Smooth muscle cell (in vitro differentiated cells): ENCODE measurements at regions not wholly inside any gene's neighbourhood (a gene's known extent, or its start where the extent isn't known, plus 50 kb on each side); places are given as distances from the start of the nearest gene placed in this dataset.

Experiments
- DNase-seq: peaks from one replicate; lab custom pipeline; 2025; ENCODE audit not compliant: unreplicated experiment; lab: John Stamatoyannopoulos, UW
- H2AFZ ChIP-seq: fragments of 200-600 bp; sonication (generic); 2 replicates; pipeline ENCODE4 v1.6.0; 2016; ENCODE audit warnings: antibody characterized with exemption, low read depth, mild to moderate bottlenecking
- H3F3A ChIP-seq: fragments of 200-600 bp; sonication (generic); 2 replicates; pipeline ENCODE4 v1.6.0; 2017; ENCODE audit warnings: antibody characterized with exemption, low read depth
- H3K27ac ChIP-seq: fragments of 200-600 bp; sonication (generic); 2 replicates; pipeline ENCODE4 v1.5.1; 2016; ENCODE audit warnings: low read depth, mild to moderate bottlenecking
- H3K27me3 ChIP-seq: fragments of 200-600 bp; sonication (generic); 2 replicates; pipeline ENCODE4 v1.6.1; 2016; ENCODE audit warnings: low read depth, mild to moderate bottlenecking
- H3K36me3 ChIP-seq: fragments of 200-600 bp; sonication (generic); 2 replicates; pipeline ENCODE4 v1.5.1; 2016; ENCODE audit warnings: low read depth
- H3K4me1 ChIP-seq: fragments of 200-600 bp; sonication (generic); 2 replicates; pipeline ENCODE4 v1.5.1; 2016; ENCODE audit warnings: low read depth
- H3K4me2 ChIP-seq: fragments of 200-600 bp; sonication (generic); 2 replicates; pipeline ENCODE4 v1.6.0; 2016; ENCODE audit warnings: mild to moderate bottlenecking
- H3K4me3 ChIP-seq: fragments of 200-600 bp; sonication (generic); 2 replicates; pipeline ENCODE4 v1.5.1; 2016; ENCODE audit warnings: mild to moderate bottlenecking
- H3K79me2 ChIP-seq: fragments of 200-600 bp; sonication (generic); 2 replicates; pipeline ENCODE4 v1.6.0; 2016; ENCODE audit warnings: low read depth, mild to moderate bottlenecking
- H3K9ac ChIP-seq: fragments of 200-600 bp; sonication (generic); 2 replicates; pipeline ENCODE4 v1.6.0; 2016; ENCODE audit warnings: low read depth
- H3K9me3 ChIP-seq: fragments of 200-600 bp; sonication (generic); replicated peaks from 2 replicates; pipeline ENCODE4 v1.5.1; 2016; ENCODE audit warnings: low read depth
- H4K20me1 ChIP-seq: fragments of 200-600 bp; sonication (generic); 2 replicates; pipeline ENCODE4 v1.6.0; 2016; ENCODE audit warnings: low read depth
- WGBS: methylation state at CpG from one replicate; pipeline ENCODE4 v1.1.7; 2016; ENCODE audit warnings: low lambda C conversion rate; 5-methylcytosine and 5-hydroxymethylcytosine counted together
- TF ChIP-seq, protein P1 (sequence below): fragments of 200-600 bp; sonication (generic); IDR thresholded peaks from 2 replicates; pipeline ENCODE4 v1.5.1; 2017; ENCODE audit warnings: borderline replicate concordance, mild to moderate bottlenecking, antibody characterized with exemption; ENCODE audit not compliant: insufficient read depth, poor library complexity, severe bottlenecking

DNA sequence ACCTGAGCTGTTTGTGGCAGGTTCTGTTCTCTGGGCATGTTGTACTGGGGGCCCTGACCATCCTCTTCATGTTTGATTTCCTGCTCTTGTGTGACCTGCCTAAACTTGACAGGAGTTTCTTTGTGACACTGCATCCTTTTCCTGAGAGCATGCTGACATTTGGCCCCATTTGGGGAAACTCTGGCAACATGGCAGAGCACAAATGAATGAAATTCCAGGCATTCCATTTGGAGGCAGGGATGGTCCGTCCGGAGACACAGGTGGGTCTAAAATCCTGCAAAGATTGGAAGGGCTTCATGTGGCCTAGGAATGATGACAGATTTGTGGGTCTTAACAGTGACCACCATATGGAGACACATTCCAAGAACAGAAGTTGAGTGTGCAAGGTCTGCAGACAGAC lies 184.0 kb downstream of the FCRL5 start:
- Histone ChIP-seq H2AFZ (no peak overlapping the region), H3K4me2 (no peak overlapping the region), H3K4me1 (no peaks in the 10 kb centered on the region), H3K36me3 (no peaks in the 10 kb centered on the region), H3K27me3 (no peaks in the 10 kb centered on the region), H4K20me1 (no peaks in the 10 kb centered on the region), H3K9me3 (no peaks in the 10 kb centered on the region), H3F3A (no peaks in the 10 kb centered on the region), H3K9ac (no peak overlapping the region), H3K79me2 (no peaks in the 10 kb centered on the region), H3K4me3 (no peak overlapping the region), H3K27ac (no peak overlapping the region)
- DNase-seq: no peak
- 61% methylated on average over 2 of the region's 2 CpGs for WGBS
- TF ChIP-seq, protein P1, sequence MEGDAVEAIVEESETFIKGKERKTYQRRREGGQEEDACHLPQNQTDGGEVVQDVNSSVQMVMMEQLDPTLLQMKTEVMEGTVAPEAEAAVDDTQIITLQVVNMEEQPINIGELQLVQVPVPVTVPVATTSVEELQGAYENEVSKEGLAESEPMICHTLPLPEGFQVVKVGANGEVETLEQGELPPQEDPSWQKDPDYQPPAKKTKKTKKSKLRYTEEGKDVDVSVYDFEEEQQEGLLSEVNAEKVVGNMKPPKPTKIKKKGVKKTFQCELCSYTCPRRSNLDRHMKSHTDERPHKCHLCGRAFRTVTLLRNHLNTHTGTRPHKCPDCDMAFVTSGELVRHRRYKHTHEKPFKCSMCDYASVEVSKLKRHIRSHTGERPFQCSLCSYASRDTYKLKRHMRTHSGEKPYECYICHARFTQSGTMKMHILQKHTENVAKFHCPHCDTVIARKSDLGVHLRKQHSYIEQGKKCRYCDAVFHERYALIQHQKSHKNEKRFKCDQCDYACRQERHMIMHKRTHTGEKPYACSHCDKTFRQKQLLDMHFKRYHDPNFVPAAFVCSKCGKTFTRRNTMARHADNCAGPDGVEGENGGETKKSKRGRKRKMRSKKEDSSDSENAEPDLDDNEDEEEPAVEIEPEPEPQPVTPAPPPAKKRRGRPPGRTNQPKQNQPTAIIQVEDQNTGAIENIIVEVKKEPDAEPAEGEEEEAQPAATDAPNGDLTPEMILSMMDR: no peak

GRCh38 chr1:157367870-157368269 lies 184.4 kb downstream of the FCRL5 start:
- no peak overlapping the region for H2AFZ ChIP-seq
- no peaks in the 10 kb centered on the region for H3K9me3 ChIP-seq

GRCh38 chr1:157367091-157367739 lies 185.1 kb downstream of the FCRL5 start:
- no peak for DNase-seq
- Histone ChIP-seq H2AFZ (no peak overlapping the region), H3K4me2 (no peak overlapping the region), H3K4me3 (no peak overlapping the region), H3K79me2 (no peaks in the 10 kb centered on the region), H3K27ac (no peak overlapping the region), H3K9ac (no peak overlapping the region), H3K9me3 (no peaks in the 10 kb centered on the region), H4K20me1 (no peaks in the 10 kb centered on the region), H3K36me3 (no peaks in the 10 kb centered on the region), H3K27me3 (no peaks in the 10 kb centered on the region), H3K4me1 (no peaks in the 10 kb centered on the region), H3F3A (no peaks in the 10 kb centered on the region)
- WGBS: 83% methylated on average over 3 of the region's 3 CpGs
- TF ChIP-seq, protein P1: no peak

More at GRCh38 chr1:157367870-157368269, 184.4 kb downstream of the FCRL5 start:
- no peak for DNase-seq
- TF ChIP-seq, protein P1: no peak
- no peak overlapping the region for H3K4me2 ChIP-seq
- H3K9ac ChIP-seq: no peak overlapping the region
- no peak overlapping the region for H3K4me3 ChIP-seq
- H3K36me3 ChIP-seq: no peaks in the 10 kb centered on the region
- H3K4me1 ChIP-seq: no peaks in the 10 kb centered on the region
- H3K27me3 ChIP-seq: no peaks in the 10 kb centered on the region
- H4K20me1 ChIP-seq: no peaks in the 10 kb centered on the region
- no peak overlapping the region for H3K27ac ChIP-seq
- H3F3A ChIP-seq: no peaks in the 10 kb centered on the region
- H3K79me2 ChIP-seq: no peaks in the 10 kb centered on the region

DNA sequence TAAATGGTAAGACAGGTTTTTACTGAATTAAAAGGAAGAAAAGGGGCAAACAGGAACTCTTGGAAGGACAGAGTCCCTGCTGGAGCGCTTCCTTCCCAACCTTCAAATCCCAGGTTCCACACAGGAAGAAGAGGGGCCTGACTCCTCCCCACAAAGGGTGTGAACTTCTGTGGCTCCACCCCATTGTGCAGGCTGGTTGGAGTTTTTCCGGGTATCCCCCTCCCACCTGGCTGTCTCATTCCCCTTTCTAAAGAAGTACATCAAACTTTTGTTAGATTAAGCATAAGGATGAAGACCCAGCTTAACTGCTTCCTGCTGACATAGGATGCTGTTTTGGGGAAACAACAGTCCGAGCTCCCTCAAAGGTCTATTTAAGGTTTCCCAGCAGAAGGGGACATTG lies 187.7 kb downstream of the FCRL5 start:
- H3K27me3 ChIP-seq: no peaks in the 10 kb centered on the region
- H3K9ac ChIP-seq: no peak overlapping the region
- no peaks in the 10 kb centered on the region for H4K20me1 ChIP-seq
- no peak overlapping the region for H3K4me3 ChIP-seq
- no peak for DNase-seq
- H3K4me1 ChIP-seq: no peaks in the 10 kb centered on the region
- H2AFZ ChIP-seq: no peak overlapping the region
- no peaks in the 10 kb centered on the region for H3K79me2 ChIP-seq
- no peak overlapping the region for H3K4me2 ChIP-seq
- H3F3A ChIP-seq: no peaks in the 10 kb centered on the region
- 91% methylated on average over 3 of the region's 3 CpGs for WGBS
- no peaks in the 10 kb centered on the region for H3K9me3 ChIP-seq
- no peak overlapping the region for H3K27ac ChIP-seq
- no peaks in the 10 kb centered on the region for H3K36me3 ChIP-seq
- TF ChIP-seq, protein P1: no peak
